A549 (cell line): ENCODE measurements at regions not wholly inside any gene's neighbourhood (a gene's known extent, or its start where the extent isn't known, plus 50 kb on each side); places are given as distances from the start of the nearest gene placed in this dataset.

Experiments
- EP300 ChIP-seq, 2 experiments: fragments of >200 bp; sonication (Bioruptor Twin); formaldehyde crosslinking; IDR thresholded peaks; 2 replicates in 1 of 2; 3 replicates in 1 of 2; pipeline ENCODE4 v1.6.1; 2016 to 2017
- ESRRA ChIP-seq: fragments of 150-350 bp; IDR thresholded peaks from 2 replicates; pipeline ENCODE4 v1.6.1; 2014; ENCODE audit warnings: mild to moderate bottlenecking, low read length, borderline replicate concordance
- RCOR1 ChIP-seq: fragments of 150-350 bp; IDR thresholded peaks from 2 replicates; pipeline ENCODE4 v1.6.1; 2014; ENCODE audit warnings: antibody characterized with exemption, low read length, low read depth
- SMC3 ChIP-seq: fragments of >200 bp; sonication (Bioruptor Twin); formaldehyde crosslinking; IDR thresholded peaks from 3 replicates; pipeline ENCODE4 v1.6.1; 2018; ENCODE audit warnings: inconsistent platforms
- ZFP36 ChIP-seq: fragments of 450-650 bp; IDR thresholded peaks from 2 replicates; pipeline ENCODE4 v1.6.1; 2014; ENCODE audit warnings: borderline replicate concordance; ENCODE audit not compliant: partially characterized antibody
- TF ChIP-seq, protein P1 (sequence below): fragments of 200-600 bp; sonication (generic); IDR thresholded peaks from 2 replicates; pipeline ENCODE4 v1.6.1; 2016; ENCODE audit warnings: antibody characterized with exemption, mild to moderate bottlenecking, moderate library complexity

GRCh38 chr13:107834717-107835116, 380.6 kb downstream of the LIG4 start:
- TF ChIP-seq ESRRA (no peak), EP300 (IDR thresholded peaks at IDR 0.05) (no peak), RCOR1 (no peak), ZFP36 (no peak), SMC3 (no peak)
- TF ChIP-seq, protein P1, sequence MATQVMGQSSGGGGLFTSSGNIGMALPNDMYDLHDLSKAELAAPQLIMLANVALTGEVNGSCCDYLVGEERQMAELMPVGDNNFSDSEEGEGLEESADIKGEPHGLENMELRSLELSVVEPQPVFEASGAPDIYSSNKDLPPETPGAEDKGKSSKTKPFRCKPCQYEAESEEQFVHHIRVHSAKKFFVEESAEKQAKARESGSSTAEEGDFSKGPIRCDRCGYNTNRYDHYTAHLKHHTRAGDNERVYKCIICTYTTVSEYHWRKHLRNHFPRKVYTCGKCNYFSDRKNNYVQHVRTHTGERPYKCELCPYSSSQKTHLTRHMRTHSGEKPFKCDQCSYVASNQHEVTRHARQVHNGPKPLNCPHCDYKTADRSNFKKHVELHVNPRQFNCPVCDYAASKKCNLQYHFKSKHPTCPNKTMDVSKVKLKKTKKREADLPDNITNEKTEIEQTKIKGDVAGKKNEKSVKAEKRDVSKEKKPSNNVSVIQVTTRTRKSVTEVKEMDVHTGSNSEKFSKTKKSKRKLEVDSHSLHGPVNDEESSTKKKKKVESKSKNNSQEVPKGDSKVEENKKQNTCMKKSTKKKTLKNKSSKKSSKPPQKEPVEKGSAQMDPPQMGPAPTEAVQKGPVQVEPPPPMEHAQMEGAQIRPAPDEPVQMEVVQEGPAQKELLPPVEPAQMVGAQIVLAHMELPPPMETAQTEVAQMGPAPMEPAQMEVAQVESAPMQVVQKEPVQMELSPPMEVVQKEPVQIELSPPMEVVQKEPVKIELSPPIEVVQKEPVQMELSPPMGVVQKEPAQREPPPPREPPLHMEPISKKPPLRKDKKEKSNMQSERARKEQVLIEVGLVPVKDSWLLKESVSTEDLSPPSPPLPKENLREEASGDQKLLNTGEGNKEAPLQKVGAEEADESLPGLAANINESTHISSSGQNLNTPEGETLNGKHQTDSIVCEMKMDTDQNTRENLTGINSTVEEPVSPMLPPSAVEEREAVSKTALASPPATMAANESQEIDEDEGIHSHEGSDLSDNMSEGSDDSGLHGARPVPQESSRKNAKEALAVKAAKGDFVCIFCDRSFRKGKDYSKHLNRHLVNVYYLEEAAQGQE, result no peak
